ENCODE measurements at regions not wholly inside any gene's neighbourhood (a gene's known extent, or its start where the extent isn't known, plus 50 kb on each side); places are given as distances from the start of the nearest gene placed in this dataset.

GRCh38 chr3:36656873-36657272, 107.5 kb downstream of the DCLK3 start:
- H3K27me3 ChIP-seq (ENCODE audit: control insufficient read depth, insufficient read depth, low read length) = no peaks in the 10 kb centered on the region
- H3K4me1 ChIP-seq (ENCODE audit: control insufficient read depth in 2 of 3, insufficient read depth in 2 of 3, low read depth in 1 of 3, low read length in 3 of 3) = no peaks in the 10 kb centered on the region
- no peak overlapping the region for H3K4me3 ChIP-seq (ENCODE audit: low read length in 3 of 3)
- H3K9ac ChIP-seq (ENCODE audit: low read length in 3 of 3) = no peak overlapping the region
- no peak overlapping the region for H3K27ac ChIP-seq (ENCODE audit: low read depth in 2 of 2, low read length in 2 of 2)
- no peak for FAIRE-seq
- no peak for DNase-seq
- TF ChIP-seq, protein P1, sequence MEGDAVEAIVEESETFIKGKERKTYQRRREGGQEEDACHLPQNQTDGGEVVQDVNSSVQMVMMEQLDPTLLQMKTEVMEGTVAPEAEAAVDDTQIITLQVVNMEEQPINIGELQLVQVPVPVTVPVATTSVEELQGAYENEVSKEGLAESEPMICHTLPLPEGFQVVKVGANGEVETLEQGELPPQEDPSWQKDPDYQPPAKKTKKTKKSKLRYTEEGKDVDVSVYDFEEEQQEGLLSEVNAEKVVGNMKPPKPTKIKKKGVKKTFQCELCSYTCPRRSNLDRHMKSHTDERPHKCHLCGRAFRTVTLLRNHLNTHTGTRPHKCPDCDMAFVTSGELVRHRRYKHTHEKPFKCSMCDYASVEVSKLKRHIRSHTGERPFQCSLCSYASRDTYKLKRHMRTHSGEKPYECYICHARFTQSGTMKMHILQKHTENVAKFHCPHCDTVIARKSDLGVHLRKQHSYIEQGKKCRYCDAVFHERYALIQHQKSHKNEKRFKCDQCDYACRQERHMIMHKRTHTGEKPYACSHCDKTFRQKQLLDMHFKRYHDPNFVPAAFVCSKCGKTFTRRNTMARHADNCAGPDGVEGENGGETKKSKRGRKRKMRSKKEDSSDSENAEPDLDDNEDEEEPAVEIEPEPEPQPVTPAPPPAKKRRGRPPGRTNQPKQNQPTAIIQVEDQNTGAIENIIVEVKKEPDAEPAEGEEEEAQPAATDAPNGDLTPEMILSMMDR (IDR thresholded peaks at IDR 0.05; ENCODE audit: borderline replicate concordance, extremely low read depth, insufficient read depth) = no peak
- H3K36me3 ChIP-seq (ENCODE audit: control insufficient read depth in 2 of 3, insufficient read depth in 3 of 3, low read length in 3 of 3) = no peaks in the 10 kb centered on the region
- intact Hi-C loops (cut with DNase I) = no loop called here
- peaks cover 0 to 3% (median 0%) of the 10 kb centered on the region in 3 donors for H3K9me3 ChIP-seq (ENCODE audit: control insufficient read depth in 2 of 3, insufficient read depth in 1 of 3, low read length in 3 of 3)

DNA sequence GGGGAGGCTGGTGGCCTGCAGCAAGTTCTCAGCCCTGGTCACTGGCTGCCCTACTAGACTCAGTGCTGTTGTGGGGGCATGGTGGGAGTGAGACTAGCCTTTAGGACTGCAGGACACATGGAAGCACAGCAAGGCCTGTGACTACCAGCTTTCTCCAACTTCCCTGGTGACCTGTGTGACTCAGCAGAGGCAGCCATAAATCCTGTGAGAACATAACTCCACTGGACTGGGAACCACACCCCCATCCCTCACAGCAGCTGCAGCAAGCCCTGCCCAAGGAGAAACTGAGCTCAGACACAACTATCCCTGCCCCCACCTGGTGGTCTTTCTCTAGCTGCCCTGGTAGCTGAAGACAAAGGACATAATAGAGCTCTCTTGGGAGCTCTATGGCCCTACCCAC, 111.3 kb downstream of the DCLK3 start:
- H3K9me3 ChIP-seq (ENCODE audit: control insufficient read depth in 2 of 3, insufficient read depth in 1 of 3, low read length in 3 of 3) = peaks cover 0 to 3% (median 0%) of the 10 kb centered on the region in 3 donors
- H3K4me1 ChIP-seq (ENCODE audit: control insufficient read depth in 2 of 3, insufficient read depth in 2 of 3, low read depth in 1 of 3, low read length in 3 of 3) = no peaks in the 10 kb centered on the region
- no peaks in the 10 kb centered on the region for H3K36me3 ChIP-seq (ENCODE audit: control insufficient read depth in 2 of 3, insufficient read depth in 3 of 3, low read length in 3 of 3)
- H3K27me3 ChIP-seq (ENCODE audit: control insufficient read depth, insufficient read depth, low read length) = no peaks in the 10 kb centered on the region
- FAIRE-seq (no peak), DNase-seq (no peak)
- intact Hi-C loops (cut with DNase I) = no loop called here
- H3K4me3 ChIP-seq (ENCODE audit: low read length in 3 of 3) = no peak overlapping the region
- no peak overlapping the region for H3K27ac ChIP-seq (ENCODE audit: low read depth in 2 of 2, low read length in 2 of 2)
- H3K9ac ChIP-seq (ENCODE audit: low read length in 3 of 3) = no peak overlapping the region
- TF ChIP-seq, protein P1 (IDR thresholded peaks at IDR 0.05; ENCODE audit: borderline replicate concordance, extremely low read depth, insufficient read depth) = no peak

DNA sequence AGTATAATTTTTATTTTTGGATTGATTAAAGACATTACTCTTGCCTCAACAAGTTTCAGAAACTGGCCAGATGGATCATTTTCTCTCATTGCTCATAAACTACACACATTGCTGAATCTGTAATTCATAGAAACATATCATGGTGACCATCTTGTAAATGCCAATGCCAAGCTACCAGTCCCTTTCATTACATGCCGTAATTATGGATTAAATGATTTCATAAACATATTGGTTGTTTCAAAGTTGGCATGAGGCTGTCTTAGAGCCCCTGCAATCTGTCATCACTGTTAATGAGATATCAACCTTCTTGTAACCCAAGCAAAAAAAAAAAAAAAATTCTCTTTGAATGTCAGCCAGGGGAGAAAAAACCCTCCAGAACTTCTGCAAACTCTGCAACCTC, 112.2 kb downstream of the DCLK3 start:
- Histone ChIP-seq H3K4me3 (ENCODE audit: low read length in 3 of 3) (no peak overlapping the region), H3K9me3 (ENCODE audit: control insufficient read depth in 2 of 3, insufficient read depth in 1 of 3, low read length in 3 of 3) (peaks cover 0 to 3% (median 0%) of the 10 kb centered on the region in 3 donors), H3K36me3 (ENCODE audit: control insufficient read depth in 2 of 3, insufficient read depth in 3 of 3, low read length in 3 of 3) (no peaks in the 10 kb centered on the region), H3K4me1 (ENCODE audit: control insufficient read depth in 2 of 3, insufficient read depth in 2 of 3, low read depth in 1 of 3, low read length in 3 of 3) (no peaks in the 10 kb centered on the region), H3K9ac (ENCODE audit: low read length in 3 of 3) (no peak overlapping the region), H3K27me3 (ENCODE audit: control insufficient read depth, insufficient read depth, low read length) (no peaks in the 10 kb centered on the region), H3K27ac (ENCODE audit: low read depth in 2 of 2, low read length in 2 of 2) (no peak overlapping the region)
- FAIRE-seq (no peak), DNase-seq (no peak)
- intact Hi-C loops (cut with DNase I) = no loop called here
- TF ChIP-seq, protein P1 (IDR thresholded peaks at IDR 0.05; ENCODE audit: borderline replicate concordance, extremely low read depth, insufficient read depth) = no peak

GRCh38 chr3:36650271-36650671, 114.1 kb downstream of the DCLK3 start:
- H3K4me3 ChIP-seq (ENCODE audit: low read length in 3 of 3) = no peak overlapping the region
- no peaks in the 10 kb centered on the region for H3K36me3 ChIP-seq (ENCODE audit: control insufficient read depth in 2 of 3, insufficient read depth in 3 of 3, low read length in 3 of 3)
- TF ChIP-seq, protein P1 (IDR thresholded peaks at IDR 0.05; ENCODE audit: borderline replicate concordance, extremely low read depth, insufficient read depth) = no peak
- no peaks in the 10 kb centered on the region for H3K4me1 ChIP-seq (ENCODE audit: control insufficient read depth in 2 of 3, insufficient read depth in 2 of 3, low read depth in 1 of 3, low read length in 3 of 3)
- peak; percentile 39 for FAIRE-seq
- DNase-seq = peak in 2 of 5 donors; percentile 3 to 9
- no peaks in the 10 kb centered on the region for H3K27me3 ChIP-seq (ENCODE audit: control insufficient read depth, insufficient read depth, low read length)
- no peak overlapping the region for H3K27ac ChIP-seq (ENCODE audit: low read depth in 2 of 2, low read length in 2 of 2)
- no peak overlapping the region for H3K9ac ChIP-seq (ENCODE audit: low read length in 3 of 3)
- H3K9me3 ChIP-seq (ENCODE audit: control insufficient read depth in 2 of 3, insufficient read depth in 1 of 3, low read length in 3 of 3) = peaks cover 0 to 3% (median 0%) of the 10 kb centered on the region in 3 donors
- intact Hi-C loops (cut with DNase I) = no loop called here
